Mesenchymal stem cell (in vitro differentiated cells and primary cell): ENCODE measurements at regions not wholly inside any gene's neighbourhood (a gene's known extent, or its start where the extent isn't known, plus 50 kb on each side); places are given as distances from the start of the nearest gene placed in this dataset.

Experiments
- DNase-seq: peaks from one replicate; pipeline ENCODE4 v3.0.0-alpha.2; 2013
- H2AFZ ChIP-seq: one replicate; pipeline ENCODE4 v1.6.1; 2013; ENCODE audit warnings: low read depth, mild to moderate bottlenecking, control low read depth, inconsistent platforms, low read length, moderate library complexity
- H2AK5ac ChIP-seq: 2 replicates; pipeline ENCODE4 v1.6.1; 2013; ENCODE audit warnings: low read length, moderate library complexity, mild to moderate bottlenecking, inconsistent platforms; ENCODE audit not compliant: severe bottlenecking
- H2BK120ac ChIP-seq: one replicate; pipeline ENCODE4 v1.6.1; 2013; ENCODE audit warnings: low read depth, mild to moderate bottlenecking, inconsistent platforms, low read length, moderate library complexity
- H2BK12ac ChIP-seq, 2 experiments: one replicate each; pipeline ENCODE4 v1.6.1; 2013; ENCODE audit warnings: inconsistent platforms in 2 of 2, low read length in 2 of 2, mild to moderate bottlenecking in 2 of 2, moderate library complexity in 2 of 2, control low read depth in 1 of 2
- H2BK15ac ChIP-seq: one replicate; pipeline ENCODE4 v1.6.1; 2013; ENCODE audit warnings: mild to moderate bottlenecking, low read depth, inconsistent platforms; ENCODE audit not compliant: poor library complexity, severe bottlenecking
- H2BK5ac ChIP-seq: 2 replicates; pipeline ENCODE4 v1.6.1; 2013; ENCODE audit warnings: low read depth, mild to moderate bottlenecking, low read length, control low read depth, inconsistent platforms; ENCODE audit not compliant: poor library complexity, severe bottlenecking
- H3K14ac ChIP-seq, 2 experiments: one replicate each; pipeline ENCODE4 v1.6.1; 2013; ENCODE audit warnings: inconsistent platforms in 2 of 2, low read length in 2 of 2, control low read depth in 1 of 2, mild to moderate bottlenecking in 1 of 2, moderate library complexity in 1 of 2
- H3K18ac ChIP-seq, 2 experiments: one replicate each; pipeline ENCODE4 v1.6.1; 2013; ENCODE audit warnings: inconsistent platforms in 2 of 2, low read length in 2 of 2, control low read depth in 1 of 2, low read depth in 1 of 2, mild to moderate bottlenecking in 1 of 2
- H3K23ac ChIP-seq, 2 experiments: one replicate each; pipeline ENCODE4 v1.6.1; 2013; ENCODE audit warnings: inconsistent platforms in 2 of 2, low read length in 2 of 2, mild to moderate bottlenecking in 2 of 2, moderate library complexity in 2 of 2, control low read depth in 1 of 2
- H3K27ac ChIP-seq: 2 replicates; pipeline ENCODE4 v1.5.1; 2013; ENCODE audit warnings: mild to moderate bottlenecking, moderate library complexity, low read length, control low read depth, inconsistent platforms; ENCODE audit not compliant: poor library complexity, severe bottlenecking
- H3K27me3 ChIP-seq, 2 experiments: 2 replicates each; pipeline versions ENCODE4 v1.6.1 to v1.7.0; 2013; ENCODE audit warnings: low read length in 2 of 2, mild to moderate bottlenecking in 2 of 2, moderate library complexity in 2 of 2, control low read depth in 1 of 2, inconsistent platforms in 1 of 2; ENCODE audit not compliant: control insufficient read depth in 1 of 2, insufficient read depth in 1 of 2
- H3K36me3 ChIP-seq, 2 experiments: 2 replicates each; pipeline versions ENCODE4 v1.6.1 to v1.7.0; 2013; ENCODE audit warnings: low read length in 2 of 2, control low read depth in 1 of 2, inconsistent platforms in 1 of 2, low read depth in 1 of 2, mild to moderate bottlenecking in 1 of 2; ENCODE audit not compliant: insufficient read depth in 2 of 2, control insufficient read depth in 1 of 2
- H3K4ac ChIP-seq, 2 experiments: one replicate each; pipeline ENCODE4 v1.6.1; 2013; ENCODE audit warnings: inconsistent platforms in 2 of 2, low read length in 2 of 2, mild to moderate bottlenecking in 2 of 2, moderate library complexity in 2 of 2, control low read depth in 1 of 2, low read depth in 1 of 2
- H3K4me1 ChIP-seq: 2 replicates; pipeline ENCODE4 v1.6.1; 2013; ENCODE audit warnings: low read depth, low read length, control low read depth; ENCODE audit not compliant: control insufficient read depth, insufficient read depth
- H3K4me2 ChIP-seq: 2 replicates; pipeline ENCODE4 v1.6.1; 2013; ENCODE audit warnings: low read length, mild to moderate bottlenecking, inconsistent platforms; ENCODE audit not compliant: poor library complexity, severe bottlenecking
- H3K4me3 ChIP-seq, 2 experiments: 2 replicates each; pipeline versions ENCODE4 v1.5.1 to v1.7.0; 2013; ENCODE audit warnings: low read length in 2 of 2, mild to moderate bottlenecking in 2 of 2, control low read depth in 1 of 2, low read depth in 1 of 2; ENCODE audit not compliant: insufficient read depth in 1 of 2
- H3K79me1 ChIP-seq: replicated peaks from 2 replicates; pipeline ENCODE4 v1.6.1; 2013; ENCODE audit warnings: mild to moderate bottlenecking, control low read depth, low read length, inconsistent platforms; ENCODE audit not compliant: poor library complexity, severe bottlenecking
- H3K9ac ChIP-seq: 2 replicates; pipeline ENCODE4 v1.7.0; 2013; ENCODE audit warnings: mild to moderate bottlenecking, low read length, moderate library complexity
- H3K9me3 ChIP-seq: 2 replicates; pipeline ENCODE4 v1.7.0; 2013; ENCODE audit warnings: mild to moderate bottlenecking, low read length; ENCODE audit not compliant: control insufficient read depth
- H4K8ac ChIP-seq: one replicate; pipeline ENCODE4 v1.6.1; 2013; ENCODE audit warnings: inconsistent platforms, mild to moderate bottlenecking, low read length, moderate library complexity
- H4K91ac ChIP-seq: one replicate; pipeline ENCODE4 v1.6.1; 2013; ENCODE audit warnings: mild to moderate bottlenecking, low read length, inconsistent platforms
- WGBS: methylation state at CpG from one replicate; pipeline ENCODE4 v1.1.7; 2013; ENCODE audit warnings: mixed read lengths; 5-methylcytosine and 5-hydroxymethylcytosine counted together

DNA sequence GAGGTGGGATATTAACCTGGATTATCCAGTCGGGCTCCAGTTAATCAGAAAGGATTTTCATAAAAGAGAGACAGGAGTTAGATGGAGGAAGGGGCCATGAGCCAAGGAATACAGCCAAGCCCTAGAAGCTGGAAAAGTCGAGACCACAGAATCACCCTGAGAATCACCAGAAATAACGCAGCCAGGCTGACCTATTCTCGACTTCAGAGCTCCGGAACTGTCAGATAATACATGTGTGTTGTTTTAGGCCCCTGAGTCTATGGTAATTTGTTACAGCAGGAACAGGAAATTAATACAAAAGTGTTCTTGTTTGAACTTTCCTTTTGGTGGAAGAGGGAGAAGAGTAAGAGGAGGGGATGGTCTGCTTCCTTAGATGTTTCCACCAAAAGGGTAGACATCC lies 208.1 kb downstream of the JCAD start:
- Histone ChIP-seq H3K36me3 (no peaks in the 10 kb centered on the region), H3K4me3 (no peak overlapping the region), H3K9me3 (no peaks in the 10 kb centered on the region), H4K8ac (peak overlapping the region; percentile 10), H3K79me1 (no peaks in the 10 kb centered on the region), H2AK5ac (peak overlapping the region; percentile 15), H4K91ac (no peak overlapping the region), H2AFZ (no peak overlapping the region), H2BK12ac (peak overlapping the region; percentile 27 to 41), H2BK15ac (no peak overlapping the region), H3K4me1 (peaks cover 3% of the 10 kb centered on the region), H3K14ac (no peak overlapping the region), H3K27ac (no peak overlapping the region), H3K27me3 (peaks cover 0 to 18% of the 10 kb centered on the region in 2 experiments), H3K4me2 (no peak overlapping the region), H2BK120ac (peak overlapping the region; percentile 86), H3K23ac (no peak overlapping the region), H3K9ac (no peak overlapping the region), H3K18ac (peak overlapping the region in 1 of 2 experiments; percentile 91), H2BK5ac (no peak overlapping the region), H3K4ac (peak overlapping the region; percentile 42 to 82)
- WGBS = 95% methylated on average over 5 of the region's 5 CpGs
- DNase-seq = no peak

DNA sequence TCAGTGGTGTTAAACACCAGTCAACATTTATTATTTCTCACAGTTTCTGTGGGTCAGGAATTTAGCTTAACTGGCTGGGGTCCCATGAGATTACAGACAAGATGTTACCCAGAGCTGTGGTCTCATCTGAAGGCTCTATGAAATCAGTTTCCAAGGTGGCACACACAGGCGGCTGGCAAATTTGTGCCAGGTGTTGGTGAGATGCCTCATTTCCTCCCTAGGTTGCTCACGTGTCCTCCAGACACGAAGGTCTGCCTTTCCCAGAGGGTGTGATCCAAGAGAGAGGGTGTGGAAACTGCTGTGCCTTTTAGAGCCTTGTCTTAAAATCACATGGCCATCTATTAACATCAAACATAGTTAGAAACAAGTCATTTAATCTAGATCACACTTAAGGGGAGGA lies 209.0 kb downstream of the JCAD start:
- H2BK15ac ChIP-seq = peak overlapping the region; percentile 15
- no peak overlapping the region for H2AFZ ChIP-seq
- peaks cover 7% of the 10 kb centered on the region for H3K9me3 ChIP-seq
- peak overlapping the region; percentile 62 for H2AK5ac ChIP-seq
- H3K23ac ChIP-seq = no peak overlapping the region
- H3K27ac ChIP-seq = peak overlapping the region; percentile 31
- peak overlapping the region; percentile 78 for H4K8ac ChIP-seq
- WGBS = 89% methylated on average over 1 of the region's 3 CpGs
- peak; percentile 12 for DNase-seq
- no peak overlapping the region for H3K9ac ChIP-seq
- H3K4me2 ChIP-seq = no peak overlapping the region
- no peak overlapping the region for H3K4me3 ChIP-seq
- H4K91ac ChIP-seq = peak overlapping the region; percentile 95
- H3K18ac ChIP-seq = peak overlapping the region; percentile 44 to 98
- H3K27me3 ChIP-seq = peaks cover 0 to 18% of the 10 kb centered on the region in 2 experiments
- no peaks in the 10 kb centered on the region for H3K79me1 ChIP-seq
- no peak overlapping the region for H3K14ac ChIP-seq
- H2BK12ac ChIP-seq = peak overlapping the region; percentile 83 to 99
- peak overlapping the region; percentile 86 for H2BK120ac ChIP-seq
- H3K36me3 ChIP-seq = no peaks in the 10 kb centered on the region
- peak overlapping the region; percentile 56 to 82 for H3K4ac ChIP-seq
- H3K4me1 ChIP-seq = peaks cover 3% of the 10 kb centered on the region
- H2BK5ac ChIP-seq = no peak overlapping the region

DNA sequence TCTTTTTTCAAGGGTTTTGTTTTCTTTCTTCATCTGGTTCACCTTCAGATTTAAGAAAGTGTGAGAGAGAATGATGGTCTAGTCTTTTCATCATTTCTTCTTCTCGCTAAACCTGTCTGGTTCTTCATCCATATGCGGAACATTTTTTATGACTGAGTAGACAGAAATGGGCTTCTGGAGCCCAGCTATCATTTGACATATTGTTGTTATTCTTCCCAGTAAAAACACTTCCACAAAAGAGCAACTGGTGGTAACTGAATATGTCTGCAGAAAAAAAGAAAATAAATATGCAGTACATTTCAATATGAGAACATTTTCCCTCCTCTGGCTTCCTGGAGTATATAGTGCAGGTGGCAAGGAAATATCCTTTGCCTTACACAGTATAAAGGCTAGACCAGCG lies 209.5 kb downstream of the JCAD start:
- H3K4me3 ChIP-seq = peak overlapping the region in 1 of 2 experiments; percentile 45
- H3K23ac ChIP-seq = no peak overlapping the region
- H4K91ac ChIP-seq = peak overlapping the region; percentile 95
- H3K36me3 ChIP-seq = no peaks in the 10 kb centered on the region
- no peak overlapping the region for H3K4me2 ChIP-seq
- WGBS = 18% methylated on average over 2 of the region's 3 CpGs
- DNase-seq = no peak
- peaks cover 11% of the 10 kb centered on the region for H3K9me3 ChIP-seq
- H3K27me3 ChIP-seq = peaks cover 0 to 18% of the 10 kb centered on the region in 2 experiments
- peak overlapping the region; percentile 15 for H2BK15ac ChIP-seq
- H3K27ac ChIP-seq = peak overlapping the region; percentile 51
- H3K18ac ChIP-seq = peak overlapping the region; percentile 44 to 98
- H4K8ac ChIP-seq = no peak overlapping the region
- peak overlapping the region; percentile 86 for H2BK120ac ChIP-seq
- peak overlapping the region; percentile 83 to 99 for H2BK12ac ChIP-seq
- H2AFZ ChIP-seq = no peak overlapping the region
- H2BK5ac ChIP-seq = no peak overlapping the region
- H3K14ac ChIP-seq = no peak overlapping the region
- H3K4me1 ChIP-seq = peaks cover 3% of the 10 kb centered on the region
- peak overlapping the region; percentile 56 to 80 for H3K4ac ChIP-seq
- peak overlapping the region; percentile 9 for H3K9ac ChIP-seq
- peak overlapping the region; percentile 62 for H2AK5ac ChIP-seq
- H3K79me1 ChIP-seq = no peaks in the 10 kb centered on the region

DNA sequence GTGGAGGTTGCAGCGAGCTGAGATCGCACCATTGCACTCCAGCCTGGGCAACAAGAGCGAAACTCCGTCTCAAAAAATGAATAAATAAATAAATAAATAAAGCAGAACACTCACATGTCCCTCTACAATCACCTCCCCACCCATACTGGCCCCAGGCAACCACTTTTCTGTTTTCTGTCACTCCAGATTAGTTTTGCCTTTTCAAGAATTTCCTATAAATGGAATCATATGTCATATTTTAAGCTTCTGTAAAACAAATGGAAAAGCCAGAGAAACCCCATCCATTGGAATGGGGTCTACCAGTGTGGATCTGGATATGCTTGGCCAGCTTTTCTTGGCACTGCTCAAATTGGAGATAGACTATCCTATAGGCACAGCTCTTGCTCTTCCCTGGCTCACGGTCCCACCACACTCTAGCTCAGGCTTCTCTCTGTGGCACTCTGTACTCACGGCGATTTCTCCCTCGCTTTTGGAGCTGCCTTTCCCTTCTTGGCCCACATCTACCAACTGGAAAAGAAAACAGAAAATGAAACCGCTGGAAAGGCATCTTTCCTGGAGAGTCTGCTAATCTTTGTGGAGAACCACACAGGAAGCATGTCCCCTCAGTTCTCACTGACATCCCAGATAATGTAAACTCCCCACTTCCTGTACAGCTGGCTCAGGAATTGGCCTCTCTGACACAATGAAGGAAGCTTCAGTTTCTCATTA lies 210.1 kb downstream of the JCAD start:
- peak overlapping the region; percentile 98 for H4K91ac ChIP-seq
- H2BK12ac ChIP-seq = peak overlapping the region; percentile 65 to 79
- H2AK5ac ChIP-seq = no peak overlapping the region
- WGBS = 0% methylated on average over 5 of the region's 9 CpGs
- H3K18ac ChIP-seq = peak overlapping the region; percentile 76 to 94
- H2BK5ac ChIP-seq = peak overlapping the region; percentile 3
- peak overlapping the region in 1 of 2 experiments; percentile 45 for H3K4me3 ChIP-seq
- peaks cover 17% of the 10 kb centered on the region for H3K9me3 ChIP-seq
- H3K27ac ChIP-seq = peak overlapping the region; percentile 51
- H2AFZ ChIP-seq = no peak overlapping the region
- H3K79me1 ChIP-seq = no peaks in the 10 kb centered on the region
- H2BK15ac ChIP-seq = peak overlapping the region; percentile 31
- H3K23ac ChIP-seq = no peak overlapping the region
- DNase-seq = peak; percentile 98
- H3K4me2 ChIP-seq = peak overlapping the region; percentile 2
- peaks cover 0 to 14% of the 10 kb centered on the region in 2 experiments for H3K27me3 ChIP-seq
- peaks cover 3% of the 10 kb centered on the region for H3K4me1 ChIP-seq
- peak overlapping the region; percentile 67 to 92 for H3K4ac ChIP-seq
- peak overlapping the region; percentile 9 for H3K9ac ChIP-seq
- H3K36me3 ChIP-seq = no peaks in the 10 kb centered on the region
- H2BK120ac ChIP-seq = peak overlapping the region; percentile 94
- H4K8ac ChIP-seq = peak overlapping the region; percentile 87
- H3K14ac ChIP-seq = no peak overlapping the region
